K562 (cell line): ENCODE measurements at regions not wholly inside any gene's neighbourhood (a gene's known extent, or its start where the extent isn't known, plus 50 kb on each side); places are given as distances from the start of the nearest gene placed in this dataset.

ENCODE experiments used
- ATAC-seq: fragments of 200-7000 bp; cut with Tn5 transposase; 3 replicates; pipeline ENCODE4 v1.9.1; 2020; ENCODE audit warnings: moderate library complexity
- BruUV-seq: library from RNA; stranded (reverse); fragments of 400-500 nt; replicated peaks from 2 replicates; lab custom pipeline; 2021; lab: Mats Ljungman, UMichigan
- CTCF ChIA-PET: fragments of 300-600 bp; formaldehyde crosslinking; extraction: SDS; loops from one replicate; lab custom pipeline; 2021; ENCODE audit warnings: low intra/inter-chr PET ratio; lab: Yijun Ruan, JAX
- POLR2A ChIA-PET: fragments of 300-600, 350-650 bp; sonication (Branson Sonifier 250); formaldehyde crosslinking; extraction: SDS; loops from one replicate; lab custom pipeline; 2021; ENCODE audit warnings: antibody characterized with exemption, inconsistent platforms; lab: Yijun Ruan, JAX
- DNase-seq, 4 experiments: peaks; one replicate each; pipeline versions ENCODE4 v3.0.0 to v3.0.0-alpha.2; 2011 to 2018; ENCODE audit warnings: low spot score in 3 of 4, mixed read lengths in 3 of 4; ENCODE audit errors: extremely low read depth in 1 of 4
- FAIRE-seq: peaks from 2 replicates; lab custom pipeline; 2011; peaks lifted over from hg19 to GRCh38; lab: Jason Lieb, UNC
- H2AFZ ChIP-seq: 2 replicates; pipeline ENCODE4 v1.6.0; 2011; ENCODE audit warnings: low read depth, low read length, control low read depth, inconsistent platforms
- H3K27ac ChIP-seq: fragments of 200-600 bp; 3 replicates; pipeline ENCODE4 v1.8.0; 2011; ENCODE audit warnings: low read depth, mild to moderate bottlenecking, control low read depth, inconsistent platforms, low read length, moderate library complexity, mixed read lengths; ENCODE audit errors: extremely low read depth
- H3K27me3 ChIP-seq, 2 experiments: fragments of 300-600 bp in 1 of 2; 2 replicates in 1 of 2; 3 replicates in 1 of 2; pipeline versions ENCODE4 v1.6.0 to v1.8.0; 2011; ENCODE audit warnings: inconsistent platforms in 2 of 2, low read length in 2 of 2, mild to moderate bottlenecking in 1 of 2, mixed read lengths in 1 of 2, moderate library complexity in 1 of 2; ENCODE audit not compliant: control insufficient read depth in 2 of 2, insufficient read depth in 2 of 2
- H3K36me3 ChIP-seq: fragments of 300-600 bp; 3 replicates; pipeline ENCODE4 v1.8.0; 2011; ENCODE audit warnings: mild to moderate bottlenecking, low read length, inconsistent platforms; ENCODE audit not compliant: control insufficient read depth, insufficient read depth
- H3K4me1 ChIP-seq, 2 experiments: fragments of 200-600 bp in 1 of 2; replicated peaks in 1 of 2; 2 replicates in 1 of 2; 3 replicates in 1 of 2; pipeline versions ENCODE4 v1.5.1 to v1.8.0; 2011; ENCODE audit warnings: inconsistent platforms in 2 of 2, low read length in 2 of 2, mild to moderate bottlenecking in 1 of 2, mixed read lengths in 1 of 2, moderate library complexity in 1 of 2; ENCODE audit not compliant: control insufficient read depth in 2 of 2, insufficient read depth in 2 of 2
- H3K4me2 ChIP-seq: 2 replicates; pipeline ENCODE4 v1.6.1; 2011; ENCODE audit warnings: low read length, control low read depth, inconsistent platforms, mixed read lengths; ENCODE audit not compliant: insufficient read depth
- H3K4me3 ChIP-seq: fragments of 200-600 bp; sonication (generic), shearing (Covaris generic); 2 replicates; pipeline ENCODE4 v1.5.1; 2016; ENCODE audit warnings: control low read depth, inconsistent platforms
- H3K79me2 ChIP-seq: fragments of 200-600 bp; 3 replicates; pipeline ENCODE4 v1.8.0; 2011; ENCODE audit warnings: low read length, inconsistent platforms; ENCODE audit not compliant: control insufficient read depth, insufficient read depth
- H3K9ac ChIP-seq, 2 experiments: 2 replicates each; pipeline versions ENCODE4 v1.6.0 to v1.6.1; 2011; ENCODE audit warnings: low read depth in 2 of 2, low read length in 2 of 2, control low read depth in 1 of 2, inconsistent platforms in 1 of 2, mild to moderate bottlenecking in 1 of 2, mixed read lengths in 1 of 2; ENCODE audit not compliant: insufficient read depth in 1 of 2
- H3K9me1 ChIP-seq: one replicate; pipeline ENCODE4 v1.6.0; 2011; ENCODE audit warnings: inconsistent platforms, mild to moderate bottlenecking, low read length, moderate library complexity; ENCODE audit not compliant: control insufficient read depth, insufficient read depth
- H3K9me3 ChIP-seq: replicated peaks from 2 replicates; pipeline ENCODE4 v1.5.1; 2011; ENCODE audit warnings: low read depth, low read length, inconsistent platforms; ENCODE audit not compliant: control insufficient read depth, insufficient read depth
- H4K20me1 ChIP-seq: replicated peaks from 2 replicates; pipeline ENCODE4 v1.6.1; 2011; ENCODE audit warnings: low read length, inconsistent platforms, mixed read lengths; ENCODE audit not compliant: control insufficient read depth, insufficient read depth
- BCLAF1 ChIP-seq, 2 experiments: fragments of 450-650 bp in 1 of 2; IDR thresholded peaks; 2 replicates each; pipeline ENCODE4 v1.6.1; 2011 to 2017; ENCODE audit warnings: low read depth in 2 of 2, antibody characterized with exemption in 1 of 2, borderline replicate concordance in 1 of 2, low read length in 1 of 2, mild to moderate bottlenecking in 1 of 2, mixed read lengths in 1 of 2; ENCODE audit not compliant: control insufficient read depth in 1 of 2
- BMI1 ChIP-seq: fragments of 150-350 bp; IDR thresholded peaks from 2 replicates; pipeline ENCODE4 v1.6.1; 2014; ENCODE audit warnings: low read length
- CBX1 ChIP-seq: sonication (generic); IDR thresholded peaks from 2 replicates; pipeline ENCODE4 v1.6.1; 2016; ENCODE audit warnings: antibody characterized with exemption, low read depth, mild to moderate bottlenecking
- HDAC1 ChIP-seq, 2 experiments: fragments of 450-650 bp; IDR thresholded peaks; 2 replicates each; pipeline ENCODE4 v1.6.1; 2016 to 2017; ENCODE audit warnings: inconsistent platforms in 1 of 2, mild to moderate bottlenecking in 1 of 2, moderate library complexity in 1 of 2
- KDM5B ChIP-seq: fragments of 200-600 bp; sonication (generic); IDR thresholded peaks from 2 replicates; pipeline ENCODE4 v1.6.1; 2012; ENCODE audit warnings: low read depth, mild to moderate bottlenecking, moderate library complexity, low read length, control low read depth, inconsistent platforms; ENCODE audit not compliant: insufficient replicate concordance
- NFE2L1 ChIP-seq: fragments of 450-650 bp; IDR thresholded peaks from 2 replicates; pipeline ENCODE4 v1.6.1; 2016; ENCODE audit warnings: missing genetic modification characterization, low read depth, mild to moderate bottlenecking, missing compliant biosample characterization, moderate library complexity, borderline replicate concordance
- PHB ChIP-seq: fragments of 250-450 bp; sonication (Bioruptor Pico); IDR thresholded peaks from 2 replicates; pipeline ENCODE4 v1.5.0; 2021
- PHF20 ChIP-seq: fragments of 450-650 bp; IDR thresholded peaks from 2 replicates; pipeline ENCODE4 v1.6.1; 2018; ENCODE audit not compliant: partially characterized antibody
- PRMT5 ChIP-seq: sonication (generic); formaldehyde crosslinking; IDR thresholded peaks from 2 replicates; pipeline ENCODE4 v1.5.0; 2020; ENCODE audit warnings: missing genetic modification reagents
- PTTG1 ChIP-seq: fragments of 450-650 bp; IDR thresholded peaks from 2 replicates; pipeline ENCODE4 v1.6.1; 2016; ENCODE audit warnings: low read depth, mild to moderate bottlenecking, missing genetic modification characterization, missing compliant biosample characterization
- RNF2 ChIP-seq: sonication (generic); IDR thresholded peaks from 2 replicates; pipeline ENCODE4 v1.6.1; 2016
- TEAD2 ChIP-seq: fragments of 450-650 bp; IDR thresholded peaks from 2 replicates; pipeline ENCODE4 v1.6.1; 2016; ENCODE audit warnings: missing genetic modification characterization, control low read depth, missing compliant biosample characterization
- ZEB2 ChIP-seq: fragments of 450-650 bp; IDR thresholded peaks from 2 replicates; pipeline ENCODE4 v1.6.1; 2016
- ZNF124 ChIP-seq: sonication (generic); formaldehyde crosslinking; IDR thresholded peaks from 2 replicates; pipeline ENCODE4 v1.8.1; 2022; ENCODE audit warnings: missing genetic modification reagents
- ZNF239 ChIP-seq: fragments of 250-450 bp; sonication (Bioruptor Pico); IDR thresholded peaks from 2 replicates; pipeline ENCODE4 v1.4.0; 2020; ENCODE audit warnings: mild to moderate bottlenecking
- ZNF347 ChIP-seq: fragments of 450-650 bp; formaldehyde crosslinking; IDR thresholded peaks from 2 replicates; pipeline ENCODE4 v1.4.0; 2020; ENCODE audit warnings: low read depth, mild to moderate bottlenecking, moderate library complexity
- ZNF589 ChIP-seq: fragments of 200-800 bp; sonication (Bioruptor generic); IDR thresholded peaks from 2 replicates; pipeline ENCODE4 v1.6.1; 2016; ENCODE audit warnings: low read depth, missing genetic modification characterization, missing compliant biosample characterization
- WGBS: fragments of 100-300 bp; shearing (Covaris generic); methylation state at CpG from one replicate; pipeline ENCODE4 v1.1.6; 2016; ENCODE audit warnings: low coverage, mixed read lengths; ENCODE audit not compliant: insufficient coverage; ENCODE audit errors: missing lambda C conversion rate; 5-methylcytosine and 5-hydroxymethylcytosine counted together
- in situ Hi-C: fragments of 300-500 bp; cut with MboI; formaldehyde crosslinking; loops from 4 replicates; pipeline ENCODE4 v1.15.0; 2018; ENCODE audit warnings: inconsistent platforms, mixed read lengths
- intact Hi-C: fragments of 100-400 bp; cut with micrococcal nuclease; formaldehyde crosslinking; loops from 2 replicates; pipeline ENCODE4 v1.14.2; 2022
- TF ChIP-seq, protein P1 (sequence below): fragments of 250-450 bp; sonication (Bioruptor Pico); IDR thresholded peaks from 2 replicates; pipeline ENCODE4 v1.8.0; 2021; ENCODE audit warnings: moderate library complexity, mild to moderate bottlenecking, inconsistent platforms
- TF ChIP-seq, protein P2 (sequence below): fragments of 250-450 bp; sonication (Bioruptor Pico); IDR thresholded peaks from 2 replicates; pipeline ENCODE4 v1.8.0; 2022; ENCODE audit warnings: moderate library complexity, mild to moderate bottlenecking, inconsistent platforms

- TF ChIP-seq CBX1 = no peak
- TF ChIP-seq, protein P1, sequence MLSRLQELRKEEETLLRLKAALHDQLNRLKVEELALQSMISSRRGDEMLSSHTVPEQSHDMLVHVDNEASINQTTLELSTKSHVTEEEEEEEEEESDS (CRISPR knock-in tag) = no peak
- TF ChIP-seq HDAC1 (IDR thresholded peaks at IDR 0.05) = no peak
- no peak for TF ChIP-seq PHB (CRISPR knock-in tag)
- no peak for TF ChIP-seq BCLAF1 (IDR thresholded peaks at IDR 0.05; ENCODE audit: borderline replicate concordance in 1 of 2, control insufficient read depth in 1 of 2, low read depth in 2 of 2, low read length in 1 of 2)
- TF ChIP-seq PTTG1 = no peak
- TF ChIP-seq ZNF124 (CRISPR knock-in tag) = no peak
Measured at GRCh38 chr16:80063713-80064069, 463.2 kb upstream of the MAF start (continued).

DNA sequence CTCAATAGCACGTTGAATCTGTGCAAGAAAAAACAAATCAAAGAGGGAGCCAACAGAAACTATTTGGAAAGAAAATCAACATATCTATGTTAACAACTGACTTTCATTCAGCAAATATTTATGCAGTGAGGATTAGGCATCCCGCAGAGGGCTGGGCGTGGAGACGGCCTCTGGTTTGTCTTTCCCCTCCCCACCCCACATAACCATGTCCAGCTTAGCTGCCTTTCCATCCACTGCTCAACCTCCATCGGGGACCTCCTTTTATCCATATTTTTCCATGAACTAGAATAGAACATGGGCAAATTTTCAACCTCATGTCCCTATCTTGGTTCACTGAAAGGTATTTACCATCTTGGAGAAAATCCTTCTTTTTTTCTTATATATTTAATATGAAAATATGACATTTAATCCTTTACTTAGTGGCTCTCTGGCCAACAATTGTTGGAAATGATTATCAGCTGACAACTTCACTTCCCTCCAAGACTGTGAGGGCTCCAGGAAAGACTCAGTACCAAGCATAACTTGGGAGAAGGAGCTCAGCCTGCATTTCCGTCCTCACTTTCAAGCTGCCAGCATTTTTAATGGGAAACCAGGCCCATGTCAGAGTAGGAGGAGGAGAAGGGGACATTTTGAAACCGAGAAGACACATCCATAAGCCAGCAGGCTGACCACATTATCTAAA, 462.6 kb upstream of the MAF start:
- H4K20me1 ChIP-seq = no peaks in the 10 kb centered on the region
- ChIA-PET CTCF (no interaction called here), POLR2A (interaction anchor here (0.6 to 1.7 kb wide), 3 partner anchors 12 to 166 kb away, joined by 3 to 4 read pairs (median 3); no protein-coding TSS in a partner anchor)
- H3K36me3 ChIP-seq = no peaks in the 10 kb centered on the region
- intact Hi-C loops (no loop called here), in situ Hi-C loops (no loop called here)
- DNase-seq = no peak
- ATAC-seq = no peak
- H3K79me2 ChIP-seq = no peaks in the 10 kb centered on the region
- H2AFZ ChIP-seq = no peak overlapping the region; the same call in 1 of the 2 replicates
- no peaks in the 10 kb centered on the region for H3K27me3 ChIP-seq
- no peak overlapping the region for H3K4me2 ChIP-seq
- H3K9me1 ChIP-seq = no peaks in the 10 kb centered on the region
- H3K27ac ChIP-seq = no peak overlapping the region
- no peak for FAIRE-seq
- H3K9me3 ChIP-seq = no peaks in the 10 kb centered on the region
- H3K4me1 ChIP-seq = no peaks in the 10 kb centered on the region
- no TSS peak for BruUV-seq
- H3K4me3 ChIP-seq = no peak overlapping the region
- WGBS = 43% methylated on average over 7 of the region's 7 CpGs
- H3K9ac ChIP-seq = no peak overlapping the region
- no peak for TF ChIP-seq TEAD2 (tag)
- TF ChIP-seq BMI1 = no peak
- TF ChIP-seq ZEB2 = no peak
- no peak for TF ChIP-seq NFE2L1 (tag)
- TF ChIP-seq ZNF589 (CRISPR knock-in tag) = no peak
- TF ChIP-seq KDM5B = no peak
- TF ChIP-seq RNF2 = no peak
- no peak for TF ChIP-seq ZNF347
- TF ChIP-seq PHF20 = no peak
- TF ChIP-seq ZNF239 (CRISPR knock-in tag) = no peak
- TF ChIP-seq, protein P2, sequence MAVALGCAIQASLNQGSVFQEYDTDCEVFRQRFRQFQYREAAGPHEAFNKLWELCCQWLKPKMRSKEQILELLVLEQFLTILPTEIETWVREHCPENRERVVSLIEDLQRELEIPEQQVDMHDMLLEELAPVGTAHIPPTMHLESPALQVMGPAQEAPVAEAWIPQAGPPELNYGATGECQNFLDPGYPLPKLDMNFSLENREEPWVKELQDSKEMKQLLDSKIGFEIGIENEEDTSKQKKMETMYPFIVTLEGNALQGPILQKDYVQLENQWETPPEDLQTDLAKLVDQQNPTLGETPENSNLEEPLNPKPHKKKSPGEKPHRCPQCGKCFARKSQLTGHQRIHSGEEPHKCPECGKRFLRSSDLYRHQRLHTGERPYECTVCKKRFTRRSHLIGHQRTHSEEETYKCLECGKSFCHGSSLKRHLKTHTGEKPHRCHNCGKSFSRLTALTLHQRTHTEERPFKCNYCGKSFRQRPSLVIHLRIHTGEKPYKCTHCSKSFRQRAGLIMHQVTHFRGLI (CRISPR knock-in tag) = no peak
- no peak for TF ChIP-seq PRMT5 (CRISPR knock-in tag)
